ENCODE measurements at regions not wholly inside any gene's neighbourhood (a gene's known extent, or its start where the extent isn't known, plus 50 kb on each side); places are given as distances from the start of the nearest gene placed in this dataset.

- TF ChIP-seq EZH2 (IDR thresholded peaks at IDR 0.05; ENCODE audit: insufficient read depth, poor library complexity, severe bottlenecking) (no peak), EZH2phosphoT487 (IDR thresholded peaks at IDR 0.05; ENCODE audit: insufficient read depth, low read depth) (no peak)
These were observed 103.9 kb upstream of the SMIM23 start for GRCh38 chr5:171681677-171682076.

All from GM23248 (cell line).